Thyroid gland (tissue), 4 donors: ENCODE measurements at regions not wholly inside any gene's neighbourhood (a gene's known extent, or its start where the extent isn't known, plus 50 kb on each side); places are given as distances from the start of the nearest gene placed in this dataset.

Source experiments
- CTCF ChIP-seq, 6 experiments: fragments of 200-600 bp in 3 of 6; fragments of 450-650 bp in 3 of 6; sonication (generic) in 3 of 6; IDR thresholded peaks; one replicate each; pipeline ENCODE4 v1.5.1; 2016 to 2019; ENCODE audit warnings: antibody characterized with exemption in 6 of 6, mild to moderate bottlenecking in 2 of 6, inconsistent platforms in 1 of 6, moderate library complexity in 1 of 6
- POLR2A ChIP-seq, 2 donors: fragments of 450-650 bp; IDR thresholded peaks; one replicate each; pipeline ENCODE4 v1.6.1; 2017; ENCODE audit warnings: antibody characterized with exemption in 2 of 2, mild to moderate bottlenecking in 2 of 2, moderate library complexity in 1 of 2

- TF ChIP-seq POLR2A (IDR thresholded peaks at IDR 0.05) (no peak), CTCF (IDR thresholded peaks at IDR 0.05) (no peak)
Observed at GRCh38 chr4:114187592-114187991, 208.1 kb upstream of the ARSJ start.
